ENCODE measurements at regions not wholly inside any gene's neighbourhood (a gene's known extent, or its start where the extent isn't known, plus 50 kb on each side); places are given as distances from the start of the nearest gene placed in this dataset.

GRCh38 chr14:46582826-46583225 lies 68.8 kb downstream of the RPL10L start:
- Histone ChIP-seq H3K9ac (replicated peaks; ENCODE audit: extremely low read depth, insufficient read depth, low read length) (no peak overlapping the region), H3K36me3 (ENCODE audit: control insufficient read depth in 2 of 2, extremely low read depth in 1 of 2, insufficient read depth in 2 of 2, low read length in 2 of 2) (no peaks in the 10 kb centered on the region), H4K20me1 (replicated peaks; ENCODE audit: control insufficient read depth, extremely low read depth, insufficient read depth, low read length) (no peaks in the 10 kb centered on the region), H3K9me3 (replicated peaks; ENCODE audit: control insufficient read depth, insufficient read depth, low read length) (no peaks in the 10 kb centered on the region), H3K4me1 (ENCODE audit: control insufficient read depth, extremely low read depth, insufficient read depth, low read length) (peaks cover 10% of the 10 kb centered on the region), H3K27ac (ENCODE audit: insufficient read depth, low read depth, low read length) (no peak overlapping the region), H3K4me3 (replicated peaks in 1 of 3; ENCODE audit: insufficient read depth in 1 of 3, low read depth in 1 of 3, low read length in 3 of 3) (no peak overlapping the region), H3K27me3 (ENCODE audit: control insufficient read depth in 2 of 2, insufficient read depth in 2 of 2, low read length in 2 of 2) (no peaks in the 10 kb centered on the region), H2AFZ (ENCODE audit: low read depth, low read length) (no peak overlapping the region), H3K4me2 (ENCODE audit: insufficient read depth, low read length) (no peak overlapping the region), H3K79me2 (ENCODE audit: control insufficient read depth, insufficient read depth, low read length) (no peaks in the 10 kb centered on the region), H3K9me1 (replicated peaks; ENCODE audit: control insufficient read depth, extremely low read depth, insufficient read depth, low read length) (no peaks in the 10 kb centered on the region)
- ChIA-PET POLR2A (no interaction called here), CTCF (interaction anchor here (1.5 to 2.8 kb wide), 3 partner anchors 9 to 695 kb away, joined by 3 to 8 read pairs (median 5); no protein-coding TSS in a partner anchor)
- BruUV-seq (replicated peaks): no TSS peak
- dilution Hi-C loops (cut with MboI; ENCODE audit: extremely low pct_ligation_motif_present, low sequenced_read_pairs) (no loop called here), intact Hi-C loops (cut with micrococcal nuclease) (loop anchor here (5.0 kb wide), 3 partner anchors 339 to 954 kb away; no protein-coding TSS in a partner anchor)
- FAIRE-seq (no peak), DNase-seq (ENCODE audit: low read depth, low spot score) (no peak)
- TF ChIP-seq MAX (IDR thresholded peaks at IDR 0.05; ENCODE audit: insufficient read depth, insufficient read length): no peak
- TF ChIP-seq FOS (IDR thresholded peaks at IDR 0.05; ENCODE audit: borderline replicate concordance, insufficient read depth, low read length): no peak
- no peak for TF ChIP-seq CTCF (IDR thresholded peaks at IDR 0.05; ENCODE audit: extremely low read depth in 1 of 2, insufficient read depth in 1 of 2, low read depth in 1 of 2, low read length in 2 of 2)
- TF ChIP-seq EZH2 (IDR thresholded peaks at IDR 0.05; ENCODE audit: borderline replicate concordance, low read depth, low read length, severe bottlenecking): no peak
- TF ChIP-seq JUN (IDR thresholded peaks at IDR 0.05; ENCODE audit: borderline replicate concordance, insufficient read depth, insufficient read length, low read depth): no peak
- no peak for TF ChIP-seq MYC (IDR thresholded peaks at IDR 0.05; ENCODE audit: low read depth, low read length)
- TF ChIP-seq POLR2AphosphoS5 (IDR thresholded peaks at IDR 0.05; ENCODE audit: insufficient read depth, low read depth, low read length): no peak
- TF ChIP-seq GATA2 (IDR thresholded peaks at IDR 0.05; ENCODE audit: insufficient read depth, insufficient read length, low read depth, low read length): no peak
- TF ChIP-seq POLR2A (IDR thresholded peaks at IDR 0.05; ENCODE audit: low read depth, low read length): no peak
